HFFc6 (cell line): ENCODE measurements at regions not wholly inside any gene's neighbourhood (a gene's known extent, or its start where the extent isn't known, plus 50 kb on each side); places are given as distances from the start of the nearest gene placed in this dataset.

Experiments
- DNase-seq: peaks from one replicate; pipeline ENCODE4 v3.0.0-alpha.2; 2018
- H3K27ac Mint-ChIP-seq: 2 replicates; pipeline ENCODE4 v1.8.0; 2020; ENCODE audit warnings: mild to moderate bottlenecking, mixed read lengths
- H3K27me3 Mint-ChIP-seq: 2 replicates; pipeline ENCODE4 v1.8.0; 2021; ENCODE audit warnings: mild to moderate bottlenecking, moderate library complexity, mixed read lengths; ENCODE audit not compliant: insufficient read depth
- H3K36me3 Mint-ChIP-seq: 2 replicates; pipeline ENCODE4 v1.8.0; 2021; ENCODE audit warnings: low read depth, mixed read lengths
- H3K4me1 Mint-ChIP-seq: 2 replicates; pipeline ENCODE4 v1.8.0; 2020; ENCODE audit warnings: low read depth, mixed read lengths
- H3K4me3 Mint-ChIP-seq: 2 replicates; pipeline ENCODE4 v1.8.0; 2020; ENCODE audit warnings: mild to moderate bottlenecking, moderate library complexity, mixed read lengths
- H3K9me3 Mint-ChIP-seq: 2 replicates; pipeline ENCODE4 v1.8.0; 2020; ENCODE audit warnings: mild to moderate bottlenecking, mixed read lengths
- TF ChIP-seq, protein P1 (sequence below): fragments of 200-600 bp; sonication (generic); IDR thresholded peaks from 2 replicates; pipeline ENCODE4 v1.5.0; 2021; ENCODE audit warnings: antibody characterized with exemption, mild to moderate bottlenecking

DNA sequence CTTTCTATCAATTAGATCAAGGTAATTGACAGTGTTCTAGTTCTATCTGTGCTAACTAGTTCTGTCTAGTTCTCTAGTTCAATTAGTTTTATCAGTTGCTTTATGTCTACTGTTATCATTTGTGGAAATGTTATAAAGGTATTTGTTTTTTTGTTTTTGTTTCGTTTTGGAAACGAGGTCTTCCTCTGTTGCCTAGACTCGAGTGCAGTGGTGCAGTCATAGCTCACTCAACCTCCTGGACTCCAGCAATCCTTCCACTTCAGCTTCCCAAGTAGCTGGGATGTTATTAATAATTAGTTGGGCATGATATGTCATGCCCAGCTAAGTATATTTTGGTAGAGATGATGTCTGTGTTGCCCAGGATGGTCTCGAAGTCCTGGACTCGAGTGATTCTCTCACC is 1682.8 kb upstream of the LRRTM1 start:
- Mint-ChIP-seq H3K4me3 (no peak overlapping the region), H3K27ac (no peak overlapping the region), H3K4me1 (no peaks in the 10 kb centered on the region), H3K27me3 (no peaks in the 10 kb centered on the region), H3K36me3 (no peaks in the 10 kb centered on the region), H3K9me3 (peaks cover 30% of the 10 kb centered on the region)
- DNase-seq = no peak
- TF ChIP-seq, protein P1, sequence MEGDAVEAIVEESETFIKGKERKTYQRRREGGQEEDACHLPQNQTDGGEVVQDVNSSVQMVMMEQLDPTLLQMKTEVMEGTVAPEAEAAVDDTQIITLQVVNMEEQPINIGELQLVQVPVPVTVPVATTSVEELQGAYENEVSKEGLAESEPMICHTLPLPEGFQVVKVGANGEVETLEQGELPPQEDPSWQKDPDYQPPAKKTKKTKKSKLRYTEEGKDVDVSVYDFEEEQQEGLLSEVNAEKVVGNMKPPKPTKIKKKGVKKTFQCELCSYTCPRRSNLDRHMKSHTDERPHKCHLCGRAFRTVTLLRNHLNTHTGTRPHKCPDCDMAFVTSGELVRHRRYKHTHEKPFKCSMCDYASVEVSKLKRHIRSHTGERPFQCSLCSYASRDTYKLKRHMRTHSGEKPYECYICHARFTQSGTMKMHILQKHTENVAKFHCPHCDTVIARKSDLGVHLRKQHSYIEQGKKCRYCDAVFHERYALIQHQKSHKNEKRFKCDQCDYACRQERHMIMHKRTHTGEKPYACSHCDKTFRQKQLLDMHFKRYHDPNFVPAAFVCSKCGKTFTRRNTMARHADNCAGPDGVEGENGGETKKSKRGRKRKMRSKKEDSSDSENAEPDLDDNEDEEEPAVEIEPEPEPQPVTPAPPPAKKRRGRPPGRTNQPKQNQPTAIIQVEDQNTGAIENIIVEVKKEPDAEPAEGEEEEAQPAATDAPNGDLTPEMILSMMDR = no peak

DNA sequence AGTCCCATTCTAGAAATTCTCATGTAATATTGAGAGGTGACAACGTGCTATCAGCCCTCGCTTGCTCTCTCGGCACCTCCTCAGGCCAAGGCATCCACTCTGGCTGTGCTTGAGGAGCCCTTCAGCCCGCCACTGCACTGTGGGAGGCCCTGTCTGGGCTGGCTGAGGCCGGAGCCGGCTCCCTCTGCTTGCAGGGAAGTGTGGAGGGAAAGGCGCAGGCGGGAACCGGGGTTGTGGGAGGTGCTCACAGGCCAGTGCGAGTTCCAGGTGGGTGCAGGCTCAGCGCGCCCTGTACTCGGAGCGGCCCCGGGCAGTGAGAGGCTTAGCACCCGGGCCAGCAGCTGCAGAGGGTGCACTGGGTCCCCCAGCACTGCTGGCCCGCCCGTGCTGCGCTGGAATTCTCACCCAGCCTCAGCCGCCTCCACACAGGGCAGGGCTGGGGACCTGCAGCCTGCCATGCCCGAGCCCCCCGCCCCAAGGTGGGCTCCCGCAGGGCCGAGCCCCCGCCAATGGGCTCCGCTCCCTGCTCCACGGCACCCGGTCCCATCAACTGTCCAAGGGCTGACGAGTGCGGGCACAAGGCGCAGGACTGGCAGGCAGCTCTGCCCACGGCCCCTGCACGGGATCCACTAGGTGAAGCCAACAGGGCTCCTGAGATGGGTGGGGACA is 1680.6 kb upstream of the LRRTM1 start:
- H3K36me3 Mint-ChIP-seq = no peaks in the 10 kb centered on the region

GRCh38 chr2:81981585-81981984 is 1677.0 kb upstream of the LRRTM1 start:
- H3K27ac Mint-ChIP-seq = no peak overlapping the region
- no peak for DNase-seq
- TF ChIP-seq, protein P1 = no peak
- no peak overlapping the region for H3K4me3 Mint-ChIP-seq
- H3K9me3 Mint-ChIP-seq = peaks cover 41% of the 10 kb centered on the region
- H3K36me3 Mint-ChIP-seq = no peaks in the 10 kb centered on the region
- no peaks in the 10 kb centered on the region for H3K27me3 Mint-ChIP-seq
- H3K4me1 Mint-ChIP-seq = no peaks in the 10 kb centered on the region

More for the DNA sequence above, 1680.6 kb upstream of the LRRTM1 start:
- Mint-ChIP-seq H3K4me3 (no peak overlapping the region), H3K27ac (no peak overlapping the region), H3K27me3 (no peaks in the 10 kb centered on the region), H3K4me1 (no peaks in the 10 kb centered on the region), H3K9me3 (peaks cover 36% of the 10 kb centered on the region)
- no peak for DNase-seq
- TF ChIP-seq, protein P1 = no peak

DNA sequence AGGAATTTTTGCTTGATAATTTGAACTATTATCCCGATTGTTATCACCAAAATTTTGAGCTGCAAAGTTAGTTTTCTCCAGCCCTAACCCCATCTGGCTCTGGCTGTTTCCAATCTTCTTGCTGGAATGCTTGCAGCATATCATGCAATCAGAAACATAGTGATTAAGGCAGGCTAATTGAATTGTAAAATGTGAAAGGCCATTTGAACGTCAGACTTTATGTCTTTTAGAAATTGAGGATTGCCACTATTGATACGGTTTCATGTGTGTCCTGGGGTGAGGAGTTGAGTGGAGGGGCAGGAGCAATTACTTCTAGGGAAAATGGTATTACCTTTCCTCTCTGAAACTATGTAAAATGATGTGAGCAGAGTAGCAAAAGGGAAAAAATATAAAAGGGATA is 1674.5 kb upstream of the LRRTM1 start:
- Mint-ChIP-seq H3K27ac (no peak overlapping the region), H3K27me3 (no peaks in the 10 kb centered on the region), H3K36me3 (no peaks in the 10 kb centered on the region), H3K9me3 (peaks cover 23% of the 10 kb centered on the region), H3K4me1 (no peaks in the 10 kb centered on the region), H3K4me3 (no peak overlapping the region)
- no peak for DNase-seq
- TF ChIP-seq, protein P1 = no peak

GRCh38 chr2:81976998-81977397 is 1672.4 kb upstream of the LRRTM1 start:
- Mint-ChIP-seq H3K36me3 (no peaks in the 10 kb centered on the region), H3K27me3 (no peaks in the 10 kb centered on the region), H3K27ac (no peak overlapping the region), H3K9me3 (peaks cover 25% of the 10 kb centered on the region), H3K4me1 (no peaks in the 10 kb centered on the region), H3K4me3 (no peak overlapping the region)
- DNase-seq = no peak
- TF ChIP-seq, protein P1 = no peak
